WI38 (cell line): ENCODE measurements at regions not wholly inside any gene's neighbourhood (a gene's known extent, or its start where the extent isn't known, plus 50 kb on each side); places are given as distances from the start of the nearest gene placed in this dataset.

Experiments
- H3K4me3 ChIP-seq: 2 replicates; pipeline ENCODE4 v1.5.1; 2011; ENCODE audit warnings: low read depth, mild to moderate bottlenecking, control low read depth, low read length
- TF ChIP-seq, protein P1 (sequence below): IDR thresholded peaks from 2 replicates; pipeline ENCODE4 v1.5.1; 2012; ENCODE audit warnings: low read depth, mild to moderate bottlenecking, control low read depth, low read length

DNA sequence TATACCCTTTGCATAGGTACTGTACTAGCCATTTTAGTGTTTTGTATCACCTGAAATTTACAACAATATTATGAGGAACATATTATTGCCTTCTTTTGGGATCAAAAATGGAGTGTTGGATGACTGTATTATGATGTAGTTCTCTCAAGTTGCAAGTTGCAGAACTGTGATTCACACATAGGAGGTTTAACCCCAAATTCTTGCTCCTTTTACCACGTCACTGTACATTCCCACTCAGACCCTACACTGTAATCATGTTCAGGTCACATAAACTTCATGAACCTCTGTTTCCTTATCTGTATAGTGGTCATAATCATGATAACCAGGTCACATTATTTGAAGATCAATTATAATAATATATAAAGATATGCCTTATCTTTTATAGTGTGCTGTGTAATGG is 925.1 kb upstream of the TENM4 start:
- H3K4me3 ChIP-seq = no peak overlapping the region
- TF ChIP-seq, protein P1, sequence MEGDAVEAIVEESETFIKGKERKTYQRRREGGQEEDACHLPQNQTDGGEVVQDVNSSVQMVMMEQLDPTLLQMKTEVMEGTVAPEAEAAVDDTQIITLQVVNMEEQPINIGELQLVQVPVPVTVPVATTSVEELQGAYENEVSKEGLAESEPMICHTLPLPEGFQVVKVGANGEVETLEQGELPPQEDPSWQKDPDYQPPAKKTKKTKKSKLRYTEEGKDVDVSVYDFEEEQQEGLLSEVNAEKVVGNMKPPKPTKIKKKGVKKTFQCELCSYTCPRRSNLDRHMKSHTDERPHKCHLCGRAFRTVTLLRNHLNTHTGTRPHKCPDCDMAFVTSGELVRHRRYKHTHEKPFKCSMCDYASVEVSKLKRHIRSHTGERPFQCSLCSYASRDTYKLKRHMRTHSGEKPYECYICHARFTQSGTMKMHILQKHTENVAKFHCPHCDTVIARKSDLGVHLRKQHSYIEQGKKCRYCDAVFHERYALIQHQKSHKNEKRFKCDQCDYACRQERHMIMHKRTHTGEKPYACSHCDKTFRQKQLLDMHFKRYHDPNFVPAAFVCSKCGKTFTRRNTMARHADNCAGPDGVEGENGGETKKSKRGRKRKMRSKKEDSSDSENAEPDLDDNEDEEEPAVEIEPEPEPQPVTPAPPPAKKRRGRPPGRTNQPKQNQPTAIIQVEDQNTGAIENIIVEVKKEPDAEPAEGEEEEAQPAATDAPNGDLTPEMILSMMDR = no peak

GRCh38 chr11:80365076-80365725 is 924.4 kb upstream of the TENM4 start:
- TF ChIP-seq, protein P1 = no peak
- no peak overlapping the region for H3K4me3 ChIP-seq

GRCh38 chr11:80362563-80363340 is 921.9 kb upstream of the TENM4 start:
- no peak overlapping the region for H3K4me3 ChIP-seq

DNA sequence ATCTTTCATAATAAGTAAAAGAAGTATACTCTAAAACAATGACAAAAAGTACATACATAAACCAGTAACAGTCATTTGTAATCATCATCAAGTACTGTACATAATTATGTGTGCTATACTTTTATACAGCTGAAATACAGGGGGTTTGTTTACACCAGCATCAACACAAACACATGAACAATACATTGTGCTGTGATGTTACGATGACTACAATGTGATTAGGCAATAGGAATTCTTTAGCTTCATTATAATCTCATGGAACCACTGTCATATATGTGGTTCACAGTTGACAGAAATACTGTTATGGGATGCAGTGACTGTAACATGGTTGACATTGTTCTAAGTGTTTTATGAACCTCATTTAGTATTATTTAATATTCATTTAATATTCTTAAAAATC is 914.4 kb upstream of the TENM4 start:
- H3K4me3 ChIP-seq = no peak overlapping the region
- TF ChIP-seq, protein P1 = no peak

More at GRCh38 chr11:80362563-80363340, 921.9 kb upstream of the TENM4 start:
- TF ChIP-seq, protein P1 = no peak

DNA sequence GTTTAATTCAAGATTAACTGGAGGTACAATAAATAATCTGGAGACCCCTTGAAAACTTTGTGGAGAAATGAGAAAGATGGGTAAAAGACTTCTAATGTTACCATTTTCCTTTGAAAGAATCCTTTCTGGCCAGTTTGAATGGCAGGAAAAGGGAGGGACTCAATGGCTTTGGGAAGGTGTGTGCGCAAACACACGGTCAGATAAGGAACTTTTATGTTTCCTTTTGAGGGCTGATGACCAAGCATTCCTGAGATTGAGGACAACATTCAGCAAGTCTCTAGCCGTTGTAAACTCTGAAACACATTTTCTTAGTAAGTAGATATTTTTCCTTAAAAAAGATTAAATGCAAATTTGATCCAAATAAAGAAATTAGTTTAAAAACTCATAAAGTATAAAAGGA is 909.7 kb upstream of the TENM4 start:
- TF ChIP-seq, protein P1 = no peak

DNA sequence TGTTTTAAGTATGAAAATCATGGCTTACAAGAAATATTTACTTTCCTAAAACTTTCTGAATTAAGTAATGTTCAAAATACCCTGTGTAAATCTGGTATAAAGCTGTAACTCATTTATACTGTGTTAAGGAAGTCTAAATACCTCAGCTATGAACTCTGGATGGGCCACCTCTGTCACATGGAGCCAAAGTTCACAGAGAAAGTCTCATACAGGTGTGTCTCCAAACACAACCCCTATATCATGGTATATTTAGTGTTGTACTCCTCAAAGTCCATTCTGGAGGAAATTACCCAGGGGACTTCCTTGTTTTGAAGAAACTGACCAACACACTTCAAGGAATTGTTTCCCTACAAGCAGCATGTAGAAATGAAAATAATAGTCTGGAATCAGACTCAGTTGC is 909.2 kb upstream of the TENM4 start:
- no peak overlapping the region for H3K4me3 ChIP-seq
- TF ChIP-seq, protein P1 = no peak

More for the DNA sequence above, 909.7 kb upstream of the TENM4 start:
- no peak overlapping the region for H3K4me3 ChIP-seq
